ENCODE measurements at regions not wholly inside any gene's neighbourhood (a gene's known extent, or its start where the extent isn't known, plus 50 kb on each side); places are given as distances from the start of the nearest gene placed in this dataset.

DNA sequence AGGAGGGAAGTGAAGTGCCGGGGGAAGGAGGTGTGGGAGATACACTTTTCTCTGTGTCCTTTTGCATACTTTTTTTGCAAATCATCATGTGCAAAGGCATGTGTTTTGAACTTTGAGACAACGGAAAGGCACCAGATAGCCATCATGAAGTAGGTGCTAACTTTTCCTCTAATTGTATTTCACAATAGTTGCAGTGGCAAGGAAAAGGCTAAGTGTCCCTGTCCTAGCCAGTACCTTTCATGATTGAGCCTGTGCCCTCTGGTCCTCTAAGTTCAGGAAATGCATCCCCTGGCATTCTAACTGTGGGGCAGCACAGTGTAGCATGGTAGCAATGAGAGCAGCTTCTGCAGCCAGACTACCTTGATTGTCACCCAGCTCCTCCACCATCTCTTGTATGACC is 186.2 kb downstream of the ADSS2 start:
- no peak for DNase-seq (ENCODE audit: low read depth)
- no peak for TF ChIP-seq CTCF (IDR thresholded peaks at IDR 0.05; ENCODE audit: low read depth, low read length, missing control alignments)
- no peak overlapping the region for H3K4me3 ChIP-seq (ENCODE audit: low read depth, low read length)
- in situ Hi-C loops (cut with HindIII; ENCODE audit: low sequenced_read_pairs), result no loop called here

GRCh38 chr1:244269169-244269568 is 182.5 kb downstream of the ADSS2 start:
- no peak for TF ChIP-seq CTCF (IDR thresholded peaks at IDR 0.05; ENCODE audit: low read depth, low read length, missing control alignments)
- in situ Hi-C loops (cut with HindIII; ENCODE audit: low sequenced_read_pairs), result no loop called here
- no peak for DNase-seq (ENCODE audit: low read depth)
- no peak overlapping the region for H3K4me3 ChIP-seq (ENCODE audit: low read depth, low read length)

DNA sequence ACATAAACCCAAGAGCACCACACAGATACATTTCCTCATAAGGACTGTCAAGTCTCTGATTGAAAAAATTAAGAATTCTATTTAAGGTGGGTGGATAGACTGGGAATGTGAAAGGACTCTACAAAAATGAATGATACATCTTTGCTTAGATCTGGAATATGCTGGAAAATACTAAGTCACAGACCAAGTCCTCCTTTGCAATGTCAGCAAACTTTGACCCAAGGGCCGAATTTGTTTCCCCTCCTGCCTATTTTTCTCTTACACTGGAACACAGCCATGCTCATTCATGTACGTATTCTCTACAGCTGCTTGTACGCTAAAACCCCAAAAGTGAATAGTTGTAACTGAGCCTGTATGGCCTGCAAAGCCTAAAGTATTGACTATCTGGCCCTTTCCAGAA is 180.7 kb downstream of the ADSS2 start:
- in situ Hi-C loops (cut with HindIII; ENCODE audit: low sequenced_read_pairs), result no loop called here
- TF ChIP-seq CTCF (IDR thresholded peaks at IDR 0.05; ENCODE audit: low read depth, low read length, missing control alignments), result no peak
- no peak for DNase-seq (ENCODE audit: low read depth)
- H3K4me3 ChIP-seq (ENCODE audit: low read depth, low read length), result no peak overlapping the region

DNA sequence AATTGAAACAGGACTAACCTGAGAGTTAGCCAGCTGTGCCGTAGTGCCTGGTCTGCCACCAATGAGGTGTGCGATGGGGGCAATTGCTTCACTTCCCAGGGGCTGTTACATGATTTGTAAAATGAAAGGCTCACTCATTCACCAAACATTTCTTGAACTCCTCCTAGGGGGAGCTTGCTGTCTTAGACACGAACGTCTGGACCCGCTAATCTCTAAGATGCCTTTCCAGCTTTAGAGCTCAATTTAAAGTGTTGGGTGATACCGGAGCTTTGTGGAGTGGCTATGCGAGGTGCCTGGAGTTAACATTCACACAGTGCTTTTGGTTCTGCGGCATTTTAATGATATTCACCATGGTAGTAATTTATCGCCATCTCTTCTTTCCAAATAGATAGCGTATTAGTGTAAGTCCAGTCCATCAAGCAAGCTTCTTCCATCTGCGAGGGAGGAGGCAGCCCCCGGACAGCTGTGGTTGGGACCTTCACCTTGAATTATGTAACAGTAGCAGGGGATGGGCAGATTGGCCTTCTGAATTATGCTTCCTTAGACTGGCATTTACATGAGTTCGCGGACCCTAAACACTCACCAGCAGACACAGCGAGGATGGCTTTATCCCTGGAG is 179.9 kb downstream of the ADSS2 start:
- no peak for DNase-seq (ENCODE audit: low read depth)
- in situ Hi-C loops (cut with HindIII; ENCODE audit: low sequenced_read_pairs), result no loop called here
- no peak overlapping the region for H3K4me3 ChIP-seq (ENCODE audit: low read depth, low read length)
- TF ChIP-seq CTCF (IDR thresholded peaks at IDR 0.05; ENCODE audit: low read depth, low read length, missing control alignments), result no peak

GRCh38 chr1:244272471-244273261 is 179.0 kb downstream of the ADSS2 start:
- no peak overlapping the region for H3K4me3 ChIP-seq (ENCODE audit: low read depth, low read length)
- DNase-seq (ENCODE audit: low read depth), result peak; percentile 92
- in situ Hi-C loops (cut with HindIII; ENCODE audit: low sequenced_read_pairs), result no loop called here
- peak; percentile 92 for TF ChIP-seq CTCF (IDR thresholded peaks at IDR 0.05; ENCODE audit: low read depth, low read length, missing control alignments)

DNA sequence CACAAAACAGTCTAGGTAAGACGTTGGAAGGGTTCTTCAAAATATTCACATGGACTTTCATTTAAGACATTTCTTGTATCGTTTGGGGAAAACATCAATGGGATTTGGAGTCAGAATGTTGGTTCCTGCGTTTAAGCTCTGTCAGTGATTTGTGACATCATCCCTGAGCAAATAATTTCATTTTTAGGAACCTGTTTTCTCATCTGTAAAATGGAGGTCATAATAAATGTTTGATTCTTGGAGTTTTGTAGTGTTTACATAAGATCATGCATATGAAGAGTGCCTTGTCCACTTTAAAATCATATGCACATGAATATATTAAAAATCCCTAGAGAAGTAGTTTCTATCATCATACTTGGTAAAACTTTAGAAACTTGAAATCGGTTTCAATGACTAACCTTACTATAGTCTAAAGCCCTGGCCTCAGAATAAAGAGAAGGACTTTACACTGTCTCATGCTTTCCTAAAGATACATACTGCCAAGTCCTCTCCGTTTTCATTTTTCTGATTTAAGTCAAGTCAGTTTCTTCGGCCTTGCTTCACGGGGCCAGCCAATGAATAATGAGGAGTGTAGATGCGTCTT is 178.4 kb downstream of the ADSS2 start:
- no peak for DNase-seq (ENCODE audit: low read depth)
- TF ChIP-seq CTCF (IDR thresholded peaks at IDR 0.05; ENCODE audit: low read depth, low read length, missing control alignments), result no peak
- no peak overlapping the region for H3K4me3 ChIP-seq (ENCODE audit: low read depth, low read length)
- in situ Hi-C loops (cut with HindIII; ENCODE audit: low sequenced_read_pairs), result no loop called here
